ENCODE measurements at regions not wholly inside any gene's neighbourhood (a gene's known extent, or its start where the extent isn't known, plus 50 kb on each side); places are given as distances from the start of the nearest gene placed in this dataset.

GRCh38 chr1:59176471-59176870, 120.4 kb upstream of the FGGY start:
- DNase-seq (ENCODE audit: low spot score) (no peak), ATAC-seq (ENCODE audit: low read depth) (no peak)
- H3K27ac ChIP-seq (ENCODE audit: poor library complexity, severe bottlenecking), result no peak overlapping the region
- H3K4me1 ChIP-seq (ENCODE audit: insufficient read depth, poor library complexity, severe bottlenecking), result peaks cover 12% of the 10 kb centered on the region
- H3K36me3 ChIP-seq (ENCODE audit: low read depth), result no peaks in the 10 kb centered on the region
- no peaks in the 10 kb centered on the region for H3K27me3 ChIP-seq (ENCODE audit: insufficient read depth, poor library complexity, severe bottlenecking)
- TF ChIP-seq CTCF (IDR thresholded peaks at IDR 0.05; ENCODE audit: poor library complexity, severe bottlenecking), result no peak
- no peaks in the 10 kb centered on the region for H3K9me3 ChIP-seq (ENCODE audit: severe bottlenecking)
- no peak overlapping the region for H3K4me3 ChIP-seq (ENCODE audit: severe bottlenecking)

GRCh38 chr1:59177756-59178155, 119.1 kb upstream of the FGGY start:
- no peak for TF ChIP-seq CTCF (IDR thresholded peaks at IDR 0.05; ENCODE audit: poor library complexity, severe bottlenecking)
- Histone ChIP-seq H3K27ac (ENCODE audit: poor library complexity, severe bottlenecking) (no peak overlapping the region), H3K9me3 (ENCODE audit: severe bottlenecking) (no peaks in the 10 kb centered on the region), H3K27me3 (ENCODE audit: insufficient read depth, poor library complexity, severe bottlenecking) (no peaks in the 10 kb centered on the region), H3K4me1 (ENCODE audit: insufficient read depth, poor library complexity, severe bottlenecking) (peaks cover 12% of the 10 kb centered on the region), H3K36me3 (ENCODE audit: low read depth) (no peaks in the 10 kb centered on the region), H3K4me3 (ENCODE audit: severe bottlenecking) (no peak overlapping the region)
- no peak for DNase-seq (ENCODE audit: low spot score)
- no peak for ATAC-seq (ENCODE audit: low read depth)

GRCh38 chr1:59178339-59179187, 118.3 kb upstream of the FGGY start:
- Histone ChIP-seq H3K27ac (ENCODE audit: poor library complexity, severe bottlenecking) (no peak overlapping the region), H3K36me3 (ENCODE audit: low read depth) (no peaks in the 10 kb centered on the region), H3K4me1 (ENCODE audit: insufficient read depth, poor library complexity, severe bottlenecking) (peaks cover 10% of the 10 kb centered on the region), H3K9me3 (ENCODE audit: severe bottlenecking) (no peaks in the 10 kb centered on the region), H3K27me3 (ENCODE audit: insufficient read depth, poor library complexity, severe bottlenecking) (no peaks in the 10 kb centered on the region), H3K4me3 (ENCODE audit: severe bottlenecking) (no peak overlapping the region)
- no peak for TF ChIP-seq CTCF (IDR thresholded peaks at IDR 0.05; ENCODE audit: poor library complexity, severe bottlenecking)
- no peak for DNase-seq (ENCODE audit: low spot score)
- ATAC-seq (ENCODE audit: low read depth), result no peak

GRCh38 chr1:59179673-59180072, 117.2 kb upstream of the FGGY start:
- no peaks in the 10 kb centered on the region for H3K27me3 ChIP-seq (ENCODE audit: insufficient read depth, poor library complexity, severe bottlenecking)
- no peak overlapping the region for H3K4me3 ChIP-seq (ENCODE audit: severe bottlenecking)
- no peak for TF ChIP-seq CTCF (IDR thresholded peaks at IDR 0.05; ENCODE audit: poor library complexity, severe bottlenecking)
- no peak overlapping the region for H3K27ac ChIP-seq (ENCODE audit: poor library complexity, severe bottlenecking)
- ATAC-seq (ENCODE audit: low read depth) (no peak), DNase-seq (ENCODE audit: low spot score) (no peak)
- no peaks in the 10 kb centered on the region for H3K36me3 ChIP-seq (ENCODE audit: low read depth)
- H3K9me3 ChIP-seq (ENCODE audit: severe bottlenecking), result no peaks in the 10 kb centered on the region
- H3K4me1 ChIP-seq (ENCODE audit: insufficient read depth, poor library complexity, severe bottlenecking), result no peaks in the 10 kb centered on the region

GRCh38 chr1:59180735-59181134, 116.2 kb upstream of the FGGY start:
- no peaks in the 10 kb centered on the region for H3K4me1 ChIP-seq (ENCODE audit: insufficient read depth, poor library complexity, severe bottlenecking)
- no peaks in the 10 kb centered on the region for H3K36me3 ChIP-seq (ENCODE audit: low read depth)
- ATAC-seq (ENCODE audit: low read depth), result no peak
- no peak for TF ChIP-seq CTCF (IDR thresholded peaks at IDR 0.05; ENCODE audit: poor library complexity, severe bottlenecking)
- DNase-seq (ENCODE audit: low spot score), result no peak
- no peak overlapping the region for H3K27ac ChIP-seq (ENCODE audit: poor library complexity, severe bottlenecking)
- H3K27me3 ChIP-seq (ENCODE audit: insufficient read depth, poor library complexity, severe bottlenecking), result no peaks in the 10 kb centered on the region
- H3K9me3 ChIP-seq (ENCODE audit: severe bottlenecking), result no peaks in the 10 kb centered on the region
- no peak overlapping the region for H3K4me3 ChIP-seq (ENCODE audit: severe bottlenecking)
